C4-2B (cell line): ENCODE measurements at regions not wholly inside any gene's neighbourhood (a gene's known extent, or its start where the extent isn't known, plus 50 kb on each side); places are given as distances from the start of the nearest gene placed in this dataset.
"Not testable (repeated sequence)": the region's sequence is repeated elsewhere in the genome, so short reads cannot be mapped to it uniquely, and the experiment has no call there.

ENCODE experiments used
- H3K27ac ChIP-seq: fragments of 450-650 bp; 2 replicates; pipeline ENCODE4 v1.5.1; 2017
- ZFX ChIP-seq: fragments of 450-650 bp; IDR thresholded peaks from 2 replicates; pipeline ENCODE4 v1.6.1; 2017
- TF ChIP-seq, protein P1 (sequence below): fragments of 450-650 bp; conservative IDR thresholded peaks from 2 replicates; pipeline ENCODE4 v1.5.1; 2017; ENCODE audit warnings: mild to moderate bottlenecking

DNA sequence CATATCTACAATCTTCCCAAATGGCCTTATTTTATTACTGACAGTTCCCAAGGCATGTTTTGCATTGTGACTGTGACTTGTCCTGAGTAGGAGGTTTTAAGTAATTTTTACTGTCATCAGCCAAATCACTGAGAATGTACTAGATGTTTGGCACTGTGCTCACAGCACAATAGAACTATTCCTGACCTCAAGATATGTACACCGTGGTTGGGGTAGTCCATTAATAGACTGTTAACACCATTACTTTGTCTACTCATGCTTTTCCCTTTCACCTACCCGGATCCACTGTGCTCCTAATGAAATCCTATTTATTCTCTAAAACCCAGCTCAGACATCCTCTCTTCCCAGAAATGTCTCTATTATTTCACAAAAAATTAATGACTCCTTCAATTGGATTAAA lies 168.7 kb upstream of the TENM4 start:
- no peak for TF ChIP-seq ZFX
- TF ChIP-seq, protein P1, sequence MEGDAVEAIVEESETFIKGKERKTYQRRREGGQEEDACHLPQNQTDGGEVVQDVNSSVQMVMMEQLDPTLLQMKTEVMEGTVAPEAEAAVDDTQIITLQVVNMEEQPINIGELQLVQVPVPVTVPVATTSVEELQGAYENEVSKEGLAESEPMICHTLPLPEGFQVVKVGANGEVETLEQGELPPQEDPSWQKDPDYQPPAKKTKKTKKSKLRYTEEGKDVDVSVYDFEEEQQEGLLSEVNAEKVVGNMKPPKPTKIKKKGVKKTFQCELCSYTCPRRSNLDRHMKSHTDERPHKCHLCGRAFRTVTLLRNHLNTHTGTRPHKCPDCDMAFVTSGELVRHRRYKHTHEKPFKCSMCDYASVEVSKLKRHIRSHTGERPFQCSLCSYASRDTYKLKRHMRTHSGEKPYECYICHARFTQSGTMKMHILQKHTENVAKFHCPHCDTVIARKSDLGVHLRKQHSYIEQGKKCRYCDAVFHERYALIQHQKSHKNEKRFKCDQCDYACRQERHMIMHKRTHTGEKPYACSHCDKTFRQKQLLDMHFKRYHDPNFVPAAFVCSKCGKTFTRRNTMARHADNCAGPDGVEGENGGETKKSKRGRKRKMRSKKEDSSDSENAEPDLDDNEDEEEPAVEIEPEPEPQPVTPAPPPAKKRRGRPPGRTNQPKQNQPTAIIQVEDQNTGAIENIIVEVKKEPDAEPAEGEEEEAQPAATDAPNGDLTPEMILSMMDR = no peak
- no peak overlapping the region for H3K27ac ChIP-seq

GRCh38 chr11:79606461-79606860 lies 165.6 kb upstream of the TENM4 start:
- H3K27ac ChIP-seq = not testable (repeated sequence)

- TF ChIP-seq, protein P1 = no peak
- no peak for TF ChIP-seq ZFX
- H3K27ac ChIP-seq = no peak overlapping the region
Measured at GRCh38 chr11:79600711-79601110, 159.9 kb upstream of the TENM4 start.

DNA sequence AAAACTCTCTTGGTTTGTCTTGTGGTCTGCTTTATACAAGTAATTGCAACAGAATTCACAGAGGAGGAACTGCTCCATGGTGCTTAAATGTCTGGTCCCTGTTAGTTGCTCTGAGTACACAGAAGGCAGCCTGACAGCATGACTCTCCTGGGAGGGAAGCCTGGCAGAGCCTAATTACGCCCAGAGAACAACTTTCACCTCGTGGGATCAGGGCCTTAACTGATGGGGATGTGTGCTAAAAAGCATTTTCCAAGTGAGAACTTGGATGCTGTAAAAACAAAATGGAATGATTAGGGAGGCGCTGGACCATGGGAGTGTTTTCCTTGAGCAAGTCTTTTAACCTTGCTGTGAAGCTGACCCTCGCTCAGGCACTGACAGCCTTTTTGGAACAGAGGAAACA lies 154.0 kb upstream of the TENM4 start:
- TF ChIP-seq, protein P1 = no peak
- TF ChIP-seq ZFX = no peak
- H3K27ac ChIP-seq = no peak overlapping the region

- no peak overlapping the region for H3K27ac ChIP-seq
- TF ChIP-seq ZFX = no peak
- TF ChIP-seq, protein P1 = no peak
Measured at GRCh38 chr11:79592824-79593223, 152.0 kb upstream of the TENM4 start.

DNA sequence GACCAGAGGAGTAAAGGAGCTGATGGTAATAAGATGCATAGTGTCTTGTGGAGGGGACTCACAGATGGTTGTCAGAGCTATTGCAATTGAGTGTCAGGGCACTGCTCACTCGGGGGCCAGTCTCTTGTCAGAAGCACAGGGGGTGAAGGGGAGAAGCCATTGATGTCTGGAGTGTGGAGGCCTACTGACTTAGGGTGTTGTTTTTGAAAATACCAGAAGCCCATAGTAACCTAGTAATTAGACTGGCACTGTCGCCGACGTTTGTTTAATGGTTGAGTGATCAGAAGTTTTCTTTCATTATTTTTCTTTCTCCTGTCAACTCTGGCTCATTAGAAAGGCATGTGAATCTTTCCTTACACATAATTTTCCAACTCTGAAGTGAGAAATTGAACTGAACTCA lies 151.6 kb upstream of the TENM4 start:
- TF ChIP-seq ZFX = no peak
- TF ChIP-seq, protein P1 = no peak
- H3K27ac ChIP-seq = no peak overlapping the region

GRCh38 chr11:79582434-79582833 lies 141.6 kb upstream of the TENM4 start:
- TF ChIP-seq ZFX = no peak
- TF ChIP-seq, protein P1 = no peak
- no peak overlapping the region for H3K27ac ChIP-seq

- no peak overlapping the region for H3K27ac ChIP-seq
- TF ChIP-seq, protein P1 = no peak
- TF ChIP-seq ZFX = no peak
Measured at GRCh38 chr11:79579063-79579462, 138.2 kb upstream of the TENM4 start.
